HCT116 (cell line): ENCODE measurements at regions not wholly inside any gene's neighbourhood (a gene's known extent, or its start where the extent isn't known, plus 50 kb on each side); places are given as distances from the start of the nearest gene placed in this dataset.

Experiments used
- ATAC-seq: fragments of 200-7000 bp; cut with Tn5 transposase; 2 replicates; pipeline ENCODE4 v1.9.1; 2020; ENCODE audit warnings: mild to moderate bottlenecking, moderate library complexity
- BruUV-seq: library from RNA; stranded (reverse); fragments of 400-500 nt; replicated peaks from 2 replicates; lab custom pipeline; 2021; lab: Mats Ljungman, UMichigan
- CTCF ChIA-PET: fragments of 300-600 bp; sonication (Branson Sonifier 250); formaldehyde crosslinking; loops from one replicate; lab custom pipeline; 2021; ENCODE audit warnings: antibody characterized with exemption; lab: Charles Lee
- POLR2A ChIA-PET: fragments of 300-600, 350-600 bp; sonication (Branson Sonifier 250); formaldehyde crosslinking; loops from one replicate; lab custom pipeline; 2021; ENCODE audit warnings: antibody characterized with exemption; lab: Charles Lee
- RAD21 ChIA-PET, 2 experiments: fragments of 300-600 bp; sonication (Branson Sonifier 250); formaldehyde crosslinking; loops; one replicate each; lab custom pipeline; 2023; ENCODE audit warnings: low total read pairs in 2 of 2; ENCODE audit not compliant: uncharacterized antibody in 2 of 2, unreplicated experiment in 2 of 2, low non-redundant PET in 1 of 2; lab: Charles Lee
- DNase-seq: peaks from one replicate; pipeline ENCODE4 v3.0.0-alpha.2; 2010; ENCODE audit warnings: low read depth, low spot score
- H2AFZ ChIP-seq: fragments of 200-600 bp; shearing (Covaris generic), sonication (generic); 2 replicates; pipeline ENCODE4 v1.6.1; 2017; ENCODE audit warnings: low read depth, mixed run types, mixed read lengths, antibody characterized with exemption, low read length; ENCODE audit not compliant: poor library complexity, severe bottlenecking
- H3K27ac ChIP-seq: 2 replicates; pipeline ENCODE4 v1.5.1; 2012; ENCODE audit warnings: low read depth, low read length
- H3K27me3 ChIP-seq: fragments of 200-600 bp; sonication (generic); 2 replicates; pipeline ENCODE4 v1.6.1; 2016; ENCODE audit warnings: mixed run types, low read length, mixed read lengths; ENCODE audit not compliant: insufficient read depth
- H3K36me3 ChIP-seq, 2 experiments: fragments of 200-500 bp in 1 of 2; fragments of 200-600 bp in 1 of 2; sonication (Bioruptor generic) in 1 of 2; sonication (generic) in 1 of 2; 2 replicates each; pipeline versions ENCODE4 v1.5.1 to v1.6.1; 2014 to 2016; ENCODE audit warnings: low read length in 2 of 2, inconsistent platforms in 1 of 2, mixed read lengths in 1 of 2, mixed run types in 1 of 2; ENCODE audit not compliant: insufficient read depth in 2 of 2, control insufficient read depth in 1 of 2
- H3K4me1 ChIP-seq, 2 experiments: fragments of 200-600 bp in 1 of 2; sonication (generic) in 1 of 2; 2 replicates each; pipeline versions ENCODE4 v1.5.1 to v1.6.1; 2012 to 2017; ENCODE audit warnings: low read length in 2 of 2, inconsistent platforms in 1 of 2, mild to moderate bottlenecking in 1 of 2, mixed read lengths in 1 of 2, mixed run types in 1 of 2, moderate library complexity in 1 of 2; ENCODE audit not compliant: insufficient read depth in 2 of 2, control insufficient read depth in 1 of 2
- H3K4me2 ChIP-seq: fragments of 200-600 bp; sonication (generic); 2 replicates; pipeline ENCODE4 v1.6.1; 2017; ENCODE audit warnings: mixed run types, low read length, mixed read lengths
- H3K4me3 ChIP-seq, 2 experiments: fragments of 200-600 bp in 1 of 2; sonication (generic) in 1 of 2; replicated peaks in 1 of 2; 2 replicates each; pipeline ENCODE4 v1.5.1; 2011 to 2016; ENCODE audit warnings: low read length in 2 of 2, control low read depth in 1 of 2, low read depth in 1 of 2, mild to moderate bottlenecking in 1 of 2, mixed read lengths in 1 of 2, mixed run types in 1 of 2
- H3K79me2 ChIP-seq: fragments of 200-600 bp; sonication (generic); 2 replicates; pipeline ENCODE4 v1.6.1; 2017; ENCODE audit warnings: mild to moderate bottlenecking, mixed run types, low read length, moderate library complexity, mixed read lengths; ENCODE audit not compliant: insufficient read depth
- H3K9ac ChIP-seq: fragments of 200-600 bp; sonication (generic); 2 replicates; pipeline ENCODE4 v1.6.1; 2016; ENCODE audit warnings: low read length, mixed read lengths
- H3K9me2 ChIP-seq: fragments of 200-600 bp; sonication (generic), shearing (Covaris generic); 2 replicates; pipeline ENCODE4 v1.6.1; 2017; ENCODE audit warnings: mixed run types, mild to moderate bottlenecking, moderate library complexity; ENCODE audit not compliant: insufficient read depth
- H3K9me3 ChIP-seq, 2 experiments: fragments of 200-500 bp in 1 of 2; fragments of 200-600 bp in 1 of 2; sonication (Bioruptor generic) in 1 of 2; sonication (generic) in 1 of 2; 2 replicates each; pipeline ENCODE4 v1.6.1; 2014 to 2017; ENCODE audit warnings: low read length in 2 of 2, mixed read lengths in 2 of 2, inconsistent platforms in 1 of 2, low read depth in 1 of 2, mild to moderate bottlenecking in 1 of 2, mixed run types in 1 of 2, moderate library complexity in 1 of 2; ENCODE audit not compliant: control insufficient read depth in 1 of 2, insufficient read depth in 1 of 2
- H4K20me1 ChIP-seq: fragments of 200-600 bp; sonication (generic), shearing (Covaris generic); 2 replicates; pipeline ENCODE4 v1.6.1; 2017; ENCODE audit warnings: mixed run types, mild to moderate bottlenecking, moderate library complexity; ENCODE audit not compliant: insufficient read depth
- CBX3 ChIP-seq: IDR thresholded peaks from 2 replicates; pipeline ENCODE4 v1.6.1; 2012; ENCODE audit warnings: low read depth
- CEBPB ChIP-seq: IDR thresholded peaks from 2 replicates; pipeline ENCODE4 v1.6.1; 2012; ENCODE audit warnings: low read depth
- CTCF ChIP-seq, 3 experiments: fragments of 200-600 bp in 1 of 3; sonication (generic) in 1 of 3; IDR thresholded peaks in 2 of 3; conservative IDR thresholded peaks in 1 of 3; 2 replicates each; pipeline ENCODE4 v1.5.1; 2012 to 2017; ENCODE audit warnings: low read depth in 2 of 3, low read length in 2 of 3, antibody characterized with exemption in 1 of 3, borderline replicate concordance in 1 of 3, control low read depth in 1 of 3, mild to moderate bottlenecking in 1 of 3, mixed read lengths in 1 of 3, mixed run types in 1 of 3, moderate library complexity in 1 of 3; ENCODE audit not compliant: insufficient read depth in 1 of 3
- ELF1 ChIP-seq: IDR thresholded peaks from 2 replicates; pipeline ENCODE4 v1.6.1; 2012; ENCODE audit warnings: low read depth, borderline replicate concordance
- EZH2 ChIP-seq: fragments of 200-600 bp; sonication (generic); IDR thresholded peaks from 2 replicates; pipeline ENCODE4 v1.6.1; 2017; ENCODE audit warnings: antibody characterized with exemption, mixed run types
- EZH2phosphoT487 ChIP-seq: fragments of 200-600 bp; IDR thresholded peaks from 2 replicates; pipeline ENCODE4 v1.6.1; 2018; ENCODE audit warnings: antibody characterized with exemption, borderline replicate concordance
- JUND ChIP-seq: IDR thresholded peaks from 2 replicates; pipeline ENCODE4 v1.6.1; 2012
- POLR2A ChIP-seq: IDR thresholded peaks from 2 replicates; pipeline ENCODE4 v1.7.0; 2011; ENCODE audit warnings: borderline replicate concordance; ENCODE audit not compliant: insufficient read depth, insufficient read length; ENCODE audit errors: extremely low read depth
- POLR2AphosphoS5 ChIP-seq: IDR thresholded peaks from 2 replicates; pipeline ENCODE4 v1.6.1; 2011; ENCODE audit warnings: mild to moderate bottlenecking, low read depth, low read length, moderate library complexity
- RAD21 ChIP-seq: IDR thresholded peaks from 2 replicates; pipeline ENCODE4 v1.6.1; 2012; ENCODE audit warnings: low read depth, mild to moderate bottlenecking
- REST ChIP-seq: IDR thresholded peaks from 2 replicates; pipeline ENCODE4 v1.6.1; 2012; ENCODE audit warnings: low read depth
- SP1 ChIP-seq: IDR thresholded peaks from 2 replicates; pipeline ENCODE4 v1.6.1; 2012; ENCODE audit warnings: low read depth
- TCF7L2 ChIP-seq: IDR thresholded peaks from 2 replicates; pipeline ENCODE4 v1.7.0; 2011; ENCODE audit warnings: borderline replicate concordance, inconsistent platforms; ENCODE audit not compliant: insufficient read depth, insufficient read length; ENCODE audit errors: extremely low read depth
- YY1 ChIP-seq: IDR thresholded peaks from 2 replicates; pipeline ENCODE4 v1.6.1; 2011; ENCODE audit warnings: low read length, low read depth, moderate library complexity, mild to moderate bottlenecking; ENCODE audit not compliant: insufficient replicate concordance; ENCODE audit errors: extremely low read depth
- ZFX ChIP-seq: fragments of 450-650 bp; IDR thresholded peaks from 2 replicates; pipeline ENCODE4 v1.6.1; 2017
- ZNF274 ChIP-seq: fragments of 200-500 bp; sonication (Bioruptor generic); IDR thresholded peaks from 2 replicates; pipeline ENCODE4 v1.6.1; 2014; ENCODE audit warnings: mild to moderate bottlenecking, low read depth, low read length, inconsistent platforms
- intact Hi-C: fragments of 100-400 bp; cut with micrococcal nuclease; formaldehyde crosslinking; loops from 2 replicates; pipeline ENCODE4 v1.10.0; 2022
- TF ChIP-seq, protein P1 (sequence below): IDR thresholded peaks from 2 replicates; pipeline ENCODE4 v1.6.1; 2012

DNA sequence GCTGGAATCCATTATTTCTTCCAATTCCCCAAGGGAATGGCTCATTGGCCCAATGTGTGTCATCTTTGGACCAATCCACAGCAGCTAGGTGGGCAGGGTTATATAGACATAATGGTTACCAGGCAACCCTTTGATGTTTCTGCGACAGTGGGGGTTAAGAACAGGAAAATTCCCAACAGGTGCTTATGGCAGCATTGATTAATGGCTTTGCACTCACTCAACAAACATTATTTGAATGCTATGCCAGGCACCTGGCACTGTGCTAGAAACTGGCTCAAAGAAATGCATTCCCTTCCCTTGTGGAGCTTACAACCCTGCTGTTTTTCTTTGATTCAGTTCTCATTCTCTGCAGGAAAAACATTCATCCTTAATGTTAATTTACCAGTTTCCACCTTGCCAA, 1221.0 kb downstream of the AACS start (continued):
- TF ChIP-seq YY1 (no peak), TCF7L2 (no peak), JUND (no peak)
- TF ChIP-seq, protein P1, sequence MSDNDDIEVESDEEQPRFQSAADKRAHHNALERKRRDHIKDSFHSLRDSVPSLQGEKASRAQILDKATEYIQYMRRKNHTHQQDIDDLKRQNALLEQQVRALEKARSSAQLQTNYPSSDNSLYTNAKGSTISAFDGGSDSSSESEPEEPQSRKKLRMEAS, result no peak

GRCh38 chr12:126290456-126290855, 1225.2 kb downstream of the AACS start:
- Histone ChIP-seq H3K36me3 (no peaks in the 10 kb centered on the region), H3K27me3 (no peaks in the 10 kb centered on the region), H2AFZ (no peak overlapping the region), H3K9ac (no peak overlapping the region), H3K4me3 (no peak overlapping the region), H3K79me2 (no peaks in the 10 kb centered on the region), H3K9me3 (peaks cover 7 to 8% of the 10 kb centered on the region in 2 experiments; a peak in 2 of 4 replicates), H3K4me1 (no peaks in the 10 kb centered on the region), H4K20me1 (no peaks in the 10 kb centered on the region), H3K9me2 (no peaks in the 10 kb centered on the region), H3K4me2 (no peak overlapping the region), H3K27ac (no peak overlapping the region)
- no peak for ATAC-seq
- no peak for DNase-seq
- BruUV-seq, result no TSS peak
- RAD21 ChIA-PET, result no interaction called here
- TF ChIP-seq ELF1 (no peak), CEBPB (no peak), REST (no peak), EZH2phosphoT487 (no peak), SP1 (no peak), YY1 (no peak), CBX3 (no peak), ZFX (no peak), CTCF (IDR thresholded peaks at IDR 0.05 in 2 of 3, conservative IDR thresholded peaks at IDR 0.05 in 1 of 3; ENCODE audit: borderline replicate concordance in 1 of 3, insufficient read depth in 1 of 3, low read depth in 2 of 3, low read length in 2 of 3) (no peak), POLR2A (no peak), ZNF274 (no peak), JUND (no peak), RAD21 (no peak), POLR2AphosphoS5 (no peak), EZH2 (no peak), TCF7L2 (no peak)
- TF ChIP-seq, protein P1, result no peak
- intact Hi-C loops, result no loop called here
- CTCF ChIA-PET, result no interaction called here
- POLR2A ChIA-PET, result no interaction called here
